Activated CD4-positive, alpha-beta memory T cell treated with anti-CD3 and anti-CD28 coated beads for 36 hours (primary cell): ENCODE measurements at regions not wholly inside any gene's neighbourhood (a gene's known extent, or its start where the extent isn't known, plus 50 kb on each side); places are given as distances from the start of the nearest gene placed in this dataset.

Experiments used
- CTCF ChIA-PET: fragments of 350-600 bp; sonication (Branson Sonifier 250); formaldehyde crosslinking; loops from one replicate; lab custom pipeline; 2021; ENCODE audit warnings: antibody characterized with exemption, inconsistent platforms; lab: Charles Lee
- POLR2A ChIA-PET: fragments of 350-600 bp; sonication (Branson Sonifier 250); formaldehyde crosslinking; loops from one replicate; lab custom pipeline; 2021; ENCODE audit warnings: antibody characterized with exemption; lab: Charles Lee
- DNase-seq: peaks from one replicate; pipeline ENCODE4 v3.0.0-alpha.2; 2020
- H3K27ac Mint-ChIP-seq: one replicate; pipeline ENCODE4 v1.8.0; 2021; ENCODE audit warnings: mixed read lengths
- H3K27me3 Mint-ChIP-seq: one replicate; pipeline ENCODE4 v1.8.0; 2021; ENCODE audit warnings: mixed read lengths
- H3K36me3 Mint-ChIP-seq: one replicate; pipeline ENCODE4 v1.8.0; 2021; ENCODE audit warnings: mixed read lengths
- H3K4me1 Mint-ChIP-seq: one replicate; pipeline ENCODE4 v1.8.0; 2021; ENCODE audit warnings: low read depth, mixed read lengths
- H3K4me3 Mint-ChIP-seq: one replicate; pipeline ENCODE4 v1.8.0; 2021; ENCODE audit warnings: mild to moderate bottlenecking, mixed read lengths
- H3K9me3 Mint-ChIP-seq: one replicate; pipeline ENCODE4 v1.8.0; 2021; ENCODE audit warnings: mixed read lengths
- intact Hi-C: fragments of 100-400 bp; cut with micrococcal nuclease; formaldehyde crosslinking; loops from one replicate; pipeline ENCODE4 v1.15.1; 2023

DNA sequence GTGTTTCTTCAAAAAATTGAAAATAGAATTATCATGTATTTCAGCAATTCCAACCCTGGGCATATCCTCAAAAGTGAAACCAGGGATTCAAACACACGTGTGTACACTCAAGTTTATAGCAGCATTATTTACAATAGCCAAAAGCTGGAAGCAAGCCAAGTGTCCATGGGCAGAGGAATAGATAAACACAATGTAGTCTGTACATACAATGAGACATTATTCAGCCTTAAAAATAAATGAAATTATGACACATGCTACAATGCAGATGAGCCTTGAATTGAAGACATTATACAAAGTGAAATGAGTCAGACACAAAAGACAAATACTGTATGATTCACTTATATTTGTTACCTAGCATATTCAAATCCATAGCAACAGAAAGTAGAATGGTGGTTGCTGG, 853.4 kb downstream of the STIM2 start:
- Mint-ChIP-seq H3K27me3 (no peaks in the 10 kb centered on the region), H3K36me3 (no peaks in the 10 kb centered on the region), H3K9me3 (peaks cover 4% of the 10 kb centered on the region), H3K27ac (no peak overlapping the region), H3K4me1 (no peaks in the 10 kb centered on the region), H3K4me3 (no peak overlapping the region)
- DNase-seq: no peak
- CTCF ChIA-PET: no interaction called here
- intact Hi-C loops: no loop called here
- POLR2A ChIA-PET: no interaction called here

DNA sequence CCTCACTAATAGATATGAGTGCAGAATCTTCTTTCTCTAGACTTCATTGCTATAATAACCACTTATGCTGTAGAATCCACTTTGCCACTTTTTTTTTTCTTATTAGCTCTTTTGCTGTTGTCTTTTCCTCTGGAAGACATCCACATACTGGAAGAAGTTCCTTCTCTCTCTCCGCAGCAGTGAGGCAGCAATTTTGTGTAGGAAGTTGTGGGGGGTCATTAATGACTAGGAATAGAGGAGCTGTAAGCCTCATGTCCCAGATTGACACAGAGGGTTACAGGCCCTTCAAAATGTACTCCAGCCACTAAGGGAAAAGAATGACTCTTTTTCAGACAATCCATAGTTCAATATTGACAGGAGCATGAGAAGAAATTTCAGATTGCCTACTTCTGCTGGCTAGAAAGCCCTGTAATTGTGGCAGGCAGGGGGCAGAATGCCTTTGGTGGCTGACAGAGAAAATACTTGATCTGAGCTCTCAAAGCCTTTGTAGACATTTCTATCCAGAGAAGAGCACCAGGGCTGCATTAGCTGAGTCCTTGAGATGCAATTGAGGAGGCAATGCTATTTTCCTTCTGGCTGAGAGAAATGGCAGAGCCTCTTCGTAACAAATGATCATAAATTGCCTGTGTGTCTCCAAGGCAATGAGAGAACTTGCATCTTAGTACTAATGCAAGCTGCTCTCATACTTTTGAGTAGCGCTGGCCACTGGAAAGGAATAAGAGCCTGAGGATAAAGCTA, 856.2 kb downstream of the STIM2 start:
- ChIA-PET POLR2A (no interaction called here), CTCF (no interaction called here)
- no peak overlapping the region for H3K27ac Mint-ChIP-seq
- DNase-seq: no peak
- H3K4me3 Mint-ChIP-seq: no peak overlapping the region
- no peaks in the 10 kb centered on the region for H3K4me1 Mint-ChIP-seq
- peaks cover 8% of the 10 kb centered on the region for H3K9me3 Mint-ChIP-seq
- H3K36me3 Mint-ChIP-seq: no peaks in the 10 kb centered on the region
- intact Hi-C loops: no loop called here
- H3K27me3 Mint-ChIP-seq: no peaks in the 10 kb centered on the region

DNA sequence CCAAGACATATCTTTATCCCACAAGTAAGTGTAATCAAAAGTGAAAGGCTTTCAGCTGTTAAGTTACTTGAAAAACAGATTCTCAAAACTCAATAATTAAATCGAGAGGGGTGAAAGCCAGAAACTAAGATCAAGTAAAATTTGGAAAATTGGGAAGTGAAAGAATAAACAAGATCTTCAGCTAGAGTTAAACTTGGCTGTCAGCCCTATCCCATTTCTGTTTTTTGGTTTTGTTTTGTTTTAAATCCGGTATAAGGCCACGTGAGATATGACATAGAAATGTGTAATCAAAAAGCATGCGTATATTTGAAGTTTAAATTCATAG, 856.8 kb downstream of the STIM2 start:
- Mint-ChIP-seq H3K36me3 (no peaks in the 10 kb centered on the region), H3K9me3 (peaks cover 8% of the 10 kb centered on the region), H3K4me1 (no peaks in the 10 kb centered on the region), H3K27ac (no peak overlapping the region), H3K4me3 (no peak overlapping the region), H3K27me3 (no peaks in the 10 kb centered on the region)
- intact Hi-C loops: no loop called here
- ChIA-PET CTCF (no interaction called here), POLR2A (no interaction called here)
- DNase-seq: no peak

DNA sequence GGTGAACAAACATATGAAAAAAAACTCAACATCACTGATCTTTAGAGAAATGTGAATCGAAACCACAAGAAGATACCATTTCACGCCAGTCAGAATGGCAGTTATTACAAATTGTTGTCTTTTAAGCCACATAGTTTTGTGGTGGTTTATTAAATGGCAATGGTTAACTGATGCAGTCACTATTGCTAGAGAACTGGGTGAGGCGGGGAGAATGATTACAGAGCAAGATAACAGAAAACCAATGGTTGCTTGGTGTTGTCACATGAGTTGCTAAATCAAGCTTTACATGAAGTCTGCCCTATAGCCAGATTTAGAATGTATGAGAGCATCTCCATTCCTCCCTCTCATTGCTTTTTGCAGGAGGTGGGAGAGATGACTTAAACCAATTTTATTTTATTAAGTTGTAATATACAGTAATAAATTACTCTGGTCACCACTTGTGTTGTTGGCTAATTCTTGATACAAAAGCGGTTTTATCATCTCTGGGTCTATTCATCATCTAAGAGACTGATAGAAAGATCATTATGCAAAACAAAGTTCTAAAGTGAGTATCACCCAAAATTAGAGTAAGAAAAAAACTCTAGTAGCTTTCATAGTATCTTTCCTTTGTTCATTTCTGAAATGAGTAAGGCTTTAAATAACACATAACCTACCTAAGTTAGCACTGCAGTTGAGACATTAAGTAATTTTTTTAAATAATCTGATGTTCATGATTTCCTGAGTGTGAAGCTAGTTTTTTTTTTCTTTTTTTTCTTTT, 859.5 kb downstream of the STIM2 start:
- intact Hi-C loops: no loop called here
- peaks cover 7% of the 10 kb centered on the region for H3K9me3 Mint-ChIP-seq
- ChIA-PET CTCF (no interaction called here), POLR2A (no interaction called here)
- no peak for DNase-seq
- no peaks in the 10 kb centered on the region for H3K27me3 Mint-ChIP-seq
- H3K4me1 Mint-ChIP-seq: no peaks in the 10 kb centered on the region
- H3K4me3 Mint-ChIP-seq: no peak overlapping the region
- no peak overlapping the region for H3K27ac Mint-ChIP-seq
- no peaks in the 10 kb centered on the region for H3K36me3 Mint-ChIP-seq

DNA sequence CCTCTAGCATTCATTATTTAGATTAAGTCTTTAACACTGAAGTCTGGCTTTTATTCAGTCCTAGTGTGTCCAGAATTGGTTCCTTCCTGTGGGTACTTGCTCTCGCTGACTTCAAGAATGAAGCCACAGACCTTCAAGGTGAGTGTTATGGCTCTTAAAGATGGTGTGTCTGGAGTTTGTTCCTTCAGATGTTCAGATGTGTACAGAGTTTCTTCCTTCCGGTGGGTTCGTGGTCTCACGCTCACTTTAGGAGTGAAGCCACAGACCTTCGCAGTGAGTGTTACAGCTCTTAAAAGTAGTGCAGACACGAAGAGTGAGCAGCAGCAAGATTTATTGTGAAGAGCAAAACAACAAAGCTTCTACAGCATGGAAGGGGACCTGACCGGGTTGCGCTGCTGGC, 860.6 kb downstream of the STIM2 start:
- intact Hi-C loops: no loop called here
- Mint-ChIP-seq H3K4me1 (no peaks in the 10 kb centered on the region), H3K27me3 (no peaks in the 10 kb centered on the region), H3K4me3 (no peak overlapping the region), H3K36me3 (no peaks in the 10 kb centered on the region), H3K27ac (no peak overlapping the region), H3K9me3 (peaks cover 7% of the 10 kb centered on the region)
- DNase-seq: no peak
- CTCF ChIA-PET: no interaction called here
- POLR2A ChIA-PET: no interaction called here

DNA sequence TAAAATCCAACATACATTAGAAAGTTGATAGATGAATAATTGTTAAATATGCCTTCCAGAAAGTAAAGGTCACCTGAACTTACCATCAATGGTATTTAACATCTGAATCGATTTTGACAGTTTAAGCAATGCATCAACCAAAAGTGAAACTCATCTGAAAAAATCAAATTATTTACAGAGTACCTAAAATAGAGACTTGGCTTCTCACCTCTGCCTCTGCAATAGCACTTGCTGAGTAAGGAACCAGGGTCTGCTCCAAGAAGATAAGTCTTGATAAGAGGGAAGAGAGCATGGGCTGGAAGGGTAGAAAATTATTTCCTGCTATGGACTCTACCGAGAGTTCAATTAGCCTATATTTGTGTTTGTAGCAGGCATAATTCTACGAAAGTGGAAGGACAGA, 868.3 kb downstream of the STIM2 start:
- no peak overlapping the region for H3K4me3 Mint-ChIP-seq
- H3K27ac Mint-ChIP-seq: no peak overlapping the region
- H3K9me3 Mint-ChIP-seq: peaks cover 4% of the 10 kb centered on the region
- CTCF ChIA-PET: no interaction called here
- no peak for DNase-seq
- POLR2A ChIA-PET: no interaction called here
- intact Hi-C loops: no loop called here
- H3K27me3 Mint-ChIP-seq: no peaks in the 10 kb centered on the region
- no peaks in the 10 kb centered on the region for H3K4me1 Mint-ChIP-seq
- H3K36me3 Mint-ChIP-seq: no peaks in the 10 kb centered on the region

DNA sequence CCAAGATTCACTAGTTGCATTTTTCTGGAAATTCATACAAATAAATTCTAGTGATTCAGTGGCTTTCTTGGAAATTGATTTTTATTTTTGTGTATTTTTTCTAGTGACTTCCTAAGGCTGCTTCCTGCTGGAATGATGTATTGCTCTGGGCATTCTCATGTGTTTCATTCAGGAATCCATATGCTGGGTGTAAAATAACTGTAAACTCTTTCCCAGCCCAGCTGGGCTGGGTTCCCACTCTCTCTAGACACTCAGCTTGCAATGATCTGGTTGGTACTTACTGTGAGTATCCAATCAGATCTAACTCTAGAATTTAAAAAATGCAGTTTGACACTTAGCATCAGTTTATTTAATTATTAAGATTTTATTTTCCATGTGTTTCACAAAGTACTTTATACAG, 882.2 kb downstream of the STIM2 start:
- DNase-seq: no peak
- Mint-ChIP-seq H3K27ac (no peak overlapping the region), H3K27me3 (no peaks in the 10 kb centered on the region), H3K4me1 (no peaks in the 10 kb centered on the region), H3K9me3 (peaks cover 11% of the 10 kb centered on the region), H3K36me3 (no peaks in the 10 kb centered on the region), H3K4me3 (no peak overlapping the region)
- CTCF ChIA-PET: no interaction called here
- POLR2A ChIA-PET: no interaction called here
- intact Hi-C loops: no loop called here

DNA sequence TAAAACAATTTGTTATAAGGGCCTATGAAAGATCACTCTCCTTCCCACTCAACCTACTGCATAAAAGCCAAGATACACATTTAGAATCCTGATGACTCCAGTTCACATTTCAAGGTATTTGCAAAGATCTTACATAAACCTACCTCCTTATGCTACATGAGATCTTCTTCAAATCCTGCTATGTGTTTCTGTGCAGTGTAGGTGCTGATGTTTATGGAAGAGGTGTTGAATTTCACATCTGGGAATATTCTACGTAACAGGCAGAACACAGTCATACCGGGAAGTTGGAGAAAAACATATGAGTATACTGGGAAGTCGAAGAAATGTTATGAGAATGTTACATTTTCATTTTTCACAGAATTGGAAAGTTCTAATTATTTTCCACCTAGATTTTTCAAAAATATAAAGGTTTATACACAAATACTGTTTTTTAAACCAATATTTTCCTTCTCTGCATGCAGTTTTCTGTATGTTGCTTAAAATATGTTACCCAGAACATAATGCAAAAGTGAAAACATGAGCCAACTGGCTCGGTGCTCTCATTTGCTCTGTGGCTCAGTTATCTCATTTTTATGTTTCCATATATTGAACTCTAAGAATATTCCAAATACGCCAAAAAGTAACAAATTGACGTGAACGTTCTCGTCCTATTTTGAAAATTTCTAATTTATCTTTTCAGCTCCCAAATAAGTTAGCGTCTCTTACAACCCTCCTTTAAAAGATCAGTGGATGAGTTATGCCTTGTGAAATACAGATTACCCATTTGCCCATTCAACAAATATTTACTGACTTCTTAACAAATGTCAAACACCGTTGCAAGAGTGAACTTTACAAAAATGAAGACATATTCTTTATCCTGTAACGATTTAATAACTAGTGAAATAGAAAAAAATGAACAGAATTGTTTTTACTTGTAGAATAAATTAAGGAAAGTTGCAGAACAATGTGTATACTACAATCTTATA, 899.3 kb downstream of the STIM2 start:
- H3K4me1 Mint-ChIP-seq: no peaks in the 10 kb centered on the region
- no peak overlapping the region for H3K4me3 Mint-ChIP-seq
- ChIA-PET CTCF (no interaction called here), POLR2A (no interaction called here)
- no peaks in the 10 kb centered on the region for H3K27me3 Mint-ChIP-seq
- no peak overlapping the region for H3K27ac Mint-ChIP-seq
- intact Hi-C loops: no loop called here
- DNase-seq: no peak
- H3K36me3 Mint-ChIP-seq: no peaks in the 10 kb centered on the region
- peaks cover 7% of the 10 kb centered on the region for H3K9me3 Mint-ChIP-seq

DNA sequence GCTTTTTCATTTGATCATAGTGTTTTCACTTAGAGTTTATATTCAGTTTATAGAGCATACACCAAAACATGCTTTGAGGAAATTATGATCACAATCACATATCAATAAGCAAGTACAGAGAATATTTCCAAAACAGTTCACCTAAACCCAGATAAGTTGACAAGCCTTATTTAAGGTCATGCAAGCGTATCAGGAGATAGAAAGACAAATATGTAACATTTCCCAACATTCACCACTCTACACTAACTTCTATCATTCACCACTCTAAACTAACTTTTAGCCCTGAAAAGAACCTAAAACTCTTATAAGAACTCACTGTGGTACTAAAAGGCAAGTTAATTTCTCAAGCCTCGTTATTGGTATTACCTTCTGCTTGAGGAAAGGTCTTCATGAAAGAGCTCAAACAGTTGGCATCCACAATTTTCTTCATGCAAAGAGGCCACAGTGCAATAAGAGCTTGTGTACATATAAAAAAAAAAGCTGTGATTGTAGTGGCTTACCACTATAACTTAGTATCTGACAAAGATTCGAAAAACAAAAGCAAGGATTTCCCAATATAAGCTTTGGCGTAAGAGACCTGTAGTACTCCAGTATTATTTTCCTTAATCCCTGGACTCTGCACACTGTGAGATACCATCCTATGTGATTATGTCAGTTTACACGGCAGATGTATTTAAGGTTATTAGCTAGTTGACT, 903.3 kb downstream of the STIM2 start:
- intact Hi-C loops: no loop called here
- ChIA-PET POLR2A (no interaction called here), CTCF (no interaction called here)
- Mint-ChIP-seq H3K9me3 (peaks cover 7% of the 10 kb centered on the region), H3K36me3 (no peaks in the 10 kb centered on the region), H3K4me3 (no peak overlapping the region), H3K27ac (no peak overlapping the region), H3K4me1 (no peaks in the 10 kb centered on the region), H3K27me3 (no peaks in the 10 kb centered on the region)
- no peak for DNase-seq

DNA sequence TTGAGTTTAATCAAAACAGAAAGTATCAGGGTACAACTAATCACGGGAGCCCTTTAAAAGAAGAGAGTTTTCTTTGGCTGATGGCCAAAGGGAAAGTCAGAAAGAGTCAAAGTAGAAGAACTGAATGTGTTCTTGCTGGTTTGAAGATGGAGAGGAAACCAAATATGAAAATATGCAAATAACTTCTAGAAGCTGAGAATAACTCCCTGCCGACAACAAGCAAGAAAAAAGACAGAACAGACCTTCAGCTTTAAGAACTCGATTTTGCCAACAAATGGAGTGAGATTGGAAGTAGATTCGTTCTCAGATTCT, 903.8 kb downstream of the STIM2 start:
- ChIA-PET POLR2A (no interaction called here), CTCF (no interaction called here)
- Mint-ChIP-seq H3K4me3 (no peak overlapping the region), H3K9me3 (peaks cover 7% of the 10 kb centered on the region), H3K27me3 (no peaks in the 10 kb centered on the region), H3K4me1 (no peaks in the 10 kb centered on the region), H3K36me3 (no peaks in the 10 kb centered on the region), H3K27ac (no peak overlapping the region)
- intact Hi-C loops: no loop called here
- no peak for DNase-seq

DNA sequence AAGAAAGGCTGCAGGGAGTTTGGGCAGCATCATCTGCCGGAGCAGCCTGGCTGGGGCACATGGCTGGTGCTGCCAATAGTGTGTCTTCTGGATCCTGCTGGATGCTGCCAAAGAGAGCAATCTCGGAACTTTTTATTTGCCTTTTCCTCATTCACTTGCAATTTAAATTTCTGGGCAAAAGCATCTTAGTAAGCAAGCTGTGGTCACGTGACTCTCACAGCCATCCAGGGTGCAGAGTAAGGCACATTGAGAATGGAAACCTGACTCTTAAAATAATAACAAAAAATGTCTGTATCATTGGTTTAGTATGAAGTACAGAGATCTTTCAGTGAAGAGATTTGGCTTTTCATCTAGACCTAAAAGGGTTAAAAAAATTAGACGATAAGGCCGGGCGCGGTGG, 910.3 kb downstream of the STIM2 start:
- ChIA-PET CTCF (no interaction called here), POLR2A (no interaction called here)
- intact Hi-C loops: no loop called here
- H3K9me3 Mint-ChIP-seq: no peaks in the 10 kb centered on the region
- no peaks in the 10 kb centered on the region for H3K36me3 Mint-ChIP-seq
- H3K4me1 Mint-ChIP-seq: no peaks in the 10 kb centered on the region
- DNase-seq: no peak
- H3K4me3 Mint-ChIP-seq: no peak overlapping the region
- H3K27me3 Mint-ChIP-seq: no peaks in the 10 kb centered on the region
- no peak overlapping the region for H3K27ac Mint-ChIP-seq

DNA sequence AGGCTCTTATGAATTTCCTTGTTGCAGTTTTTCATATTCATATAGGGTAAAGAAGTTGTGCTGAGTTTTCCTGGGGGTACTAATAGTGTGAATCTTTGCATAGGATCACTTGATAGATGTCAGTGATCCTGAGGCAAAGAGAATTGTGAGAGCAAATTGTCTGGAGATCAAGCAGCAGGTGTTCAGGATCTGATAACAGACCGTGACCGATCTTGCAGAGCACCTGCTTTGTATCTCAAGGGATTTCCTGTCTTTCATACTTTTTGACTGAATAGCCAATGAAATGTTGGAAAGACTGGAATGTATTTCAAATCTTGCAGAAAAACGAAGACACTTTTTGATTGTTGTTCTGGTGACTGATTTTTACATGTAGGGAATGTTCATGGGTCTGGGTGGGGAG, 914.5 kb downstream of the STIM2 start:
- DNase-seq: no peak
- Mint-ChIP-seq H3K4me3 (no peak overlapping the region), H3K4me1 (no peaks in the 10 kb centered on the region), H3K27ac (no peak overlapping the region), H3K27me3 (no peaks in the 10 kb centered on the region), H3K9me3 (peaks cover 4% of the 10 kb centered on the region), H3K36me3 (no peaks in the 10 kb centered on the region)
- POLR2A ChIA-PET: no interaction called here
- intact Hi-C loops: no loop called here
- CTCF ChIA-PET: no interaction called here
